Suprapubic skin (tissue), 4 donors: ENCODE measurements at regions not wholly inside any gene's neighbourhood (a gene's known extent, or its start where the extent isn't known, plus 50 kb on each side); places are given as distances from the start of the nearest gene placed in this dataset.

Experiments used
- CTCF ChIP-seq, 2 donors: fragments of 200-600 bp in 1 of 2; fragments of 450-650 bp in 1 of 2; sonication (generic) in 1 of 2; IDR thresholded peaks; one replicate each; pipeline ENCODE4 v1.5.1; 2016 to 2019; ENCODE audit warnings: antibody characterized with exemption in 2 of 2, mild to moderate bottlenecking in 1 of 2, moderate library complexity in 1 of 2
- EP300 ChIP-seq: sonication (generic); formaldehyde crosslinking; IDR thresholded peaks from one replicate; pipeline ENCODE4 v1.6.1; 2017; ENCODE audit warnings: antibody characterized with exemption
- POLR2A ChIP-seq, 2 donors: fragments of 450-650 bp; IDR thresholded peaks; one replicate each; pipeline ENCODE4 v1.6.1; 2017; ENCODE audit warnings: antibody characterized with exemption in 2 of 2, mild to moderate bottlenecking in 2 of 2, moderate library complexity in 2 of 2
- POLR2AphosphoS5 ChIP-seq, 3 donors: sonication (generic); formaldehyde crosslinking; IDR thresholded peaks; one replicate each; pipeline ENCODE4 v1.6.1; 2017; ENCODE audit warnings: antibody characterized with exemption in 3 of 3

GRCh38 chr10:130230036-130230435 is 93.8 kb downstream of the GLRX3 start:
- no peak for TF ChIP-seq CTCF (IDR thresholded peaks at IDR 0.05)
- TF ChIP-seq POLR2A (IDR thresholded peaks at IDR 0.05) = no peak
- no peak for TF ChIP-seq EP300
- no peak for TF ChIP-seq POLR2AphosphoS5 (IDR thresholded peaks at IDR 0.05)
